ENCODE measurements at regions not wholly inside any gene's neighbourhood (a gene's known extent, or its start where the extent isn't known, plus 50 kb on each side); places are given as distances from the start of the nearest gene placed in this dataset.

DNA sequence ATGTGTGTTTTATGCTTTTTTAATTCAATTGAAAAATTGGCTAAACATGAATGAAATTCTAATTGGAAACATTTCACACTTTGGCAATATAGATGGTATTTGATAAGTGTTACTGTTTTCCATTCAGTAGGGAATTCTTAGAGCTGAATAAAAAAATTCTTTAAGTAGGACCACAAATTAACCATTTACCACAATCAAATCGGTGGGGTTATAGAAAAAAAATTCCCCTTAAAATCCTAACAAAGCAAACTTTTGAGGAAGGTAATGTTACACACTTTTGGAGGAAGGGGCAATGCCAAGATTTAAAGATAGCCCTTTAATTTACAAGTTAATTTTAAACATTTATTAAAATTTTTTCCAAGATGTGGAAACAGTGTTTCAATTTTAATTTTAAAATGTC lies 279.0 kb upstream of the FIGN start:
- no TSS peak for BruUV-seq (replicated peaks)
- no peaks in the 10 kb centered on the region for H3K79me2 ChIP-seq (ENCODE audit: control insufficient read depth, insufficient read depth, low read length)
- dilution Hi-C loops (cut with MboI; ENCODE audit: extremely low pct_ligation_motif_present, low sequenced_read_pairs) (no loop called here), intact Hi-C loops (cut with micrococcal nuclease) (no loop called here)
- POLR2A ChIA-PET, result no interaction called here
- CTCF ChIA-PET, result interaction anchor here (1.2 kb wide), 1 partner anchor 11 kb away, joined by 3 read pairs; no protein-coding TSS in a partner anchor
- no peak overlapping the region for H3K4me2 ChIP-seq (ENCODE audit: insufficient read depth, low read length)
- H3K9me1 ChIP-seq (replicated peaks; ENCODE audit: control insufficient read depth, extremely low read depth, insufficient read depth, low read length), result no peaks in the 10 kb centered on the region
- H3K27me3 ChIP-seq (ENCODE audit: control insufficient read depth in 2 of 2, insufficient read depth in 2 of 2, low read length in 2 of 2), result no peaks in the 10 kb centered on the region
- no peaks in the 10 kb centered on the region for H3K36me3 ChIP-seq (ENCODE audit: control insufficient read depth in 2 of 2, extremely low read depth in 1 of 2, insufficient read depth in 2 of 2, low read length in 2 of 2)
- no peaks in the 10 kb centered on the region for H3K9me3 ChIP-seq (replicated peaks; ENCODE audit: control insufficient read depth, insufficient read depth, low read length)
- TF ChIP-seq EZH2 (IDR thresholded peaks at IDR 0.05; ENCODE audit: borderline replicate concordance, low read depth, low read length, severe bottlenecking), result no peak
- TF ChIP-seq MYC (IDR thresholded peaks at IDR 0.05; ENCODE audit: low read depth, low read length), result no peak
- no peak for TF ChIP-seq FOS (IDR thresholded peaks at IDR 0.05; ENCODE audit: borderline replicate concordance, insufficient read depth, low read length)
- TF ChIP-seq, protein P1, sequence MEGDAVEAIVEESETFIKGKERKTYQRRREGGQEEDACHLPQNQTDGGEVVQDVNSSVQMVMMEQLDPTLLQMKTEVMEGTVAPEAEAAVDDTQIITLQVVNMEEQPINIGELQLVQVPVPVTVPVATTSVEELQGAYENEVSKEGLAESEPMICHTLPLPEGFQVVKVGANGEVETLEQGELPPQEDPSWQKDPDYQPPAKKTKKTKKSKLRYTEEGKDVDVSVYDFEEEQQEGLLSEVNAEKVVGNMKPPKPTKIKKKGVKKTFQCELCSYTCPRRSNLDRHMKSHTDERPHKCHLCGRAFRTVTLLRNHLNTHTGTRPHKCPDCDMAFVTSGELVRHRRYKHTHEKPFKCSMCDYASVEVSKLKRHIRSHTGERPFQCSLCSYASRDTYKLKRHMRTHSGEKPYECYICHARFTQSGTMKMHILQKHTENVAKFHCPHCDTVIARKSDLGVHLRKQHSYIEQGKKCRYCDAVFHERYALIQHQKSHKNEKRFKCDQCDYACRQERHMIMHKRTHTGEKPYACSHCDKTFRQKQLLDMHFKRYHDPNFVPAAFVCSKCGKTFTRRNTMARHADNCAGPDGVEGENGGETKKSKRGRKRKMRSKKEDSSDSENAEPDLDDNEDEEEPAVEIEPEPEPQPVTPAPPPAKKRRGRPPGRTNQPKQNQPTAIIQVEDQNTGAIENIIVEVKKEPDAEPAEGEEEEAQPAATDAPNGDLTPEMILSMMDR (IDR thresholded peaks at IDR 0.05; ENCODE audit: extremely low read depth in 1 of 2, insufficient read depth in 1 of 2, low read depth in 1 of 2, low read length in 2 of 2), result no peak
- no peak for TF ChIP-seq POLR2AphosphoS5 (IDR thresholded peaks at IDR 0.05; ENCODE audit: insufficient read depth, low read depth, low read length)
- no peak for TF ChIP-seq POLR2A (IDR thresholded peaks at IDR 0.05; ENCODE audit: low read depth, low read length)
- TF ChIP-seq JUN (IDR thresholded peaks at IDR 0.05; ENCODE audit: borderline replicate concordance, insufficient read depth, insufficient read length, low read depth), result no peak
- TF ChIP-seq GATA2 (IDR thresholded peaks at IDR 0.05; ENCODE audit: insufficient read depth, insufficient read length, low read depth, low read length), result no peak
- TF ChIP-seq, protein P2, sequence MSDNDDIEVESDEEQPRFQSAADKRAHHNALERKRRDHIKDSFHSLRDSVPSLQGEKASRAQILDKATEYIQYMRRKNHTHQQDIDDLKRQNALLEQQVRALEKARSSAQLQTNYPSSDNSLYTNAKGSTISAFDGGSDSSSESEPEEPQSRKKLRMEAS (IDR thresholded peaks at IDR 0.05; ENCODE audit: insufficient read depth, insufficient read length), result no peak
- no peak overlapping the region for H3K9ac ChIP-seq (replicated peaks; ENCODE audit: extremely low read depth, insufficient read depth, low read length)
- H3K4me3 ChIP-seq (replicated peaks in 1 of 3; ENCODE audit: insufficient read depth in 1 of 3, low read depth in 1 of 3, low read length in 3 of 3), result no peak overlapping the region
- FAIRE-seq (no peak), DNase-seq (ENCODE audit: low read depth, low spot score) (no peak)
- no peaks in the 10 kb centered on the region for H3K4me1 ChIP-seq (ENCODE audit: control insufficient read depth, extremely low read depth, insufficient read depth, low read length)
- no peak overlapping the region for H2AFZ ChIP-seq (ENCODE audit: low read depth, low read length)
- no peaks in the 10 kb centered on the region for H4K20me1 ChIP-seq (replicated peaks; ENCODE audit: control insufficient read depth, extremely low read depth, insufficient read depth, low read length)
- H3K27ac ChIP-seq (ENCODE audit: insufficient read depth, low read depth, low read length), result no peak overlapping the region

Measured in endothelial cell of umbilical vein (primary cell).